GM12878 (cell line): ENCODE measurements at regions not wholly inside any gene's neighbourhood (a gene's known extent, or its start where the extent isn't known, plus 50 kb on each side); places are given as distances from the start of the nearest gene placed in this dataset.

Experiments
- ATAC-seq: fragments of 200-7000 bp; cut with Tn5 transposase; 3 replicates; pipeline ENCODE4 v1.9.1; 2020; ENCODE audit warnings: mild to moderate bottlenecking, moderate library complexity
- BruUV-seq: library from RNA; stranded (reverse); fragments of 400-500 nt; replicated peaks from 2 replicates; lab custom pipeline; 2021; lab: Mats Ljungman, UMichigan
- CTCF ChIA-PET: fragments of 300-600 bp; sonication (Branson Sonifier 250); formaldehyde crosslinking; extraction: SDS; loops from one replicate; lab custom pipeline; 2021; ENCODE audit warnings: inconsistent platforms; lab: Yijun Ruan, JAX
- POLR2A ChIA-PET: fragments of 350-600 bp; formaldehyde crosslinking; extraction: SDS; loops from one replicate; lab custom pipeline; 2021; ENCODE audit warnings: inconsistent platforms; lab: Charles Lee
- RAD21 ChIA-PET: fragments of 300-600 bp; sonication (Branson Sonifier 250); formaldehyde crosslinking; loops from one replicate; lab custom pipeline; 2023; ENCODE audit warnings: antibody characterized with exemption; ENCODE audit not compliant: unreplicated experiment; lab: Charles Lee
- SMC1A ChIA-PET: fragments of 300-600 bp; sonication (Branson Sonifier 250); formaldehyde crosslinking; loops from one replicate; lab custom pipeline; 2023; ENCODE audit not compliant: unreplicated experiment, uncharacterized antibody; lab: Charles Lee
- DNase-seq: peaks from one replicate; pipeline ENCODE4 v3.0.0-alpha.2; 2011; ENCODE audit warnings: low read depth, low spot score
- FAIRE-seq: peaks from 3 replicates; lab custom pipeline; 2011; peaks lifted over from hg19 to GRCh38; lab: Jason Lieb, UNC
- H2AFZ ChIP-seq: 2 replicates; pipeline ENCODE4 v1.6.0; 2011; ENCODE audit warnings: low read depth, low read length, control low read depth; ENCODE audit not compliant: control insufficient read depth
- H3K27ac ChIP-seq: 2 replicates; pipeline ENCODE4 v1.5.1; 2011; ENCODE audit warnings: control low read depth; ENCODE audit not compliant: control insufficient read depth, insufficient read depth
- H3K27me3 ChIP-seq, 2 experiments: replicated peaks in 1 of 2; 2 replicates each; pipeline versions ENCODE4 v1.6.0 to v1.6.1; 2011; ENCODE audit warnings: low read length in 1 of 2; ENCODE audit not compliant: control insufficient read depth in 2 of 2, insufficient read depth in 2 of 2
- H3K36me3 ChIP-seq, 2 experiments: 2 replicates each; pipeline ENCODE4 v1.5.1; 2011; ENCODE audit warnings: low read length in 1 of 2; ENCODE audit not compliant: control insufficient read depth in 2 of 2, insufficient read depth in 2 of 2
- H3K4me1 ChIP-seq: 2 replicates; pipeline ENCODE4 v1.6.1; 2011; ENCODE audit warnings: mild to moderate bottlenecking, low read length, moderate library complexity, mixed read lengths; ENCODE audit not compliant: control insufficient read depth, insufficient read depth
- H3K4me2 ChIP-seq: 2 replicates; pipeline ENCODE4 v1.6.0; 2011; ENCODE audit warnings: control low read depth; ENCODE audit not compliant: control insufficient read depth, insufficient read depth
- H3K4me3 ChIP-seq: fragments of 200-600 bp; sonication (generic); 2 replicates; pipeline ENCODE4 v1.5.1; 2016
- H3K79me2 ChIP-seq: 2 replicates; pipeline ENCODE4 v1.6.0; 2011; ENCODE audit warnings: low read length; ENCODE audit not compliant: control insufficient read depth, insufficient read depth
- H3K9ac ChIP-seq: 2 replicates; pipeline ENCODE4 v1.8.0; 2011; ENCODE audit warnings: low read length, control low read depth, mixed read lengths; ENCODE audit not compliant: control insufficient read depth, insufficient read depth
- H3K9me3 ChIP-seq: replicated peaks from 3 replicates; pipeline ENCODE4 v1.5.1; 2011; ENCODE audit warnings: mild to moderate bottlenecking, low read length; ENCODE audit not compliant: control insufficient read depth, insufficient read depth
- H4K20me1 ChIP-seq: 2 replicates; pipeline ENCODE4 v1.6.0; 2011; ENCODE audit not compliant: control insufficient read depth, insufficient read depth
- CHD2 ChIP-seq: IDR thresholded peaks from 2 replicates; pipeline ENCODE4 v1.6.1; 2011; ENCODE audit warnings: low read depth, low read length, improper control_type of control experiment, borderline replicate concordance
- CREM ChIP-seq: IDR thresholded peaks from 2 replicates; pipeline ENCODE4 v1.6.1; 2014; ENCODE audit warnings: antibody characterized with exemption, low read depth
- ETV6 ChIP-seq, 2 experiments: fragments of 450-650 bp in 1 of 2; IDR thresholded peaks in 1 of 2; conservative IDR thresholded peaks in 1 of 2; 2 replicates each; pipeline ENCODE4 v1.6.1; 2014; ENCODE audit warnings: antibody characterized with exemption in 1 of 2, borderline replicate concordance in 1 of 2, low read depth in 1 of 2, mild to moderate bottlenecking in 1 of 2, moderate library complexity in 1 of 2
- PML ChIP-seq: IDR thresholded peaks from 2 replicates; pipeline ENCODE4 v1.6.1; 2012; ENCODE audit warnings: low read length, inconsistent platforms
- SMAD1 ChIP-seq: fragments of 450-650 bp; IDR thresholded peaks from 2 replicates; pipeline ENCODE4 v1.6.1; 2018; ENCODE audit warnings: mild to moderate bottlenecking, low read depth; ENCODE audit not compliant: partially characterized antibody
- STAT3 ChIP-seq: IDR thresholded peaks from 2 replicates; pipeline ENCODE4 v1.6.1; 2011; ENCODE audit warnings: low read depth, low read length, improper control_type of control experiment
- ZNF207 ChIP-seq: fragments of 450-650 bp; IDR thresholded peaks from 2 replicates; pipeline ENCODE4 v1.6.1; 2014; ENCODE audit warnings: antibody characterized with exemption, mild to moderate bottlenecking, borderline replicate concordance
- WGBS: methylation state at CpG from one replicate; pipeline ENCODE4 v1.1.6; 2016; ENCODE audit warnings: low lambda C conversion rate; ENCODE audit not compliant: insufficient replicate concordance, insufficient coverage; ENCODE audit errors: missing lambda C conversion rate; 5-methylcytosine and 5-hydroxymethylcytosine counted together
- in situ Hi-C: fragments of 300-500 bp; cut with MboI; formaldehyde crosslinking; loops from 9 replicates; pipeline ENCODE4 v1.14.3; 2018; ENCODE audit warnings: mixed read lengths
- intact Hi-C: fragments of 100-400 bp; cut with micrococcal nuclease; formaldehyde crosslinking; loops from one replicate; pipeline ENCODE4 v1.14.2; 2022; ENCODE audit not compliant: unreplicated experiment
- TF ChIP-seq, protein P1 (sequence below): fragments of 450-650 bp; IDR thresholded peaks from 2 replicates; pipeline ENCODE4 v1.6.1; 2018; ENCODE audit warnings: mild to moderate bottlenecking, low read depth, moderate library complexity; ENCODE audit not compliant: partially characterized antibody
- TF ChIP-seq, protein P2 (sequence below): fragments of 150-350 bp; IDR thresholded peaks from 2 replicates; pipeline ENCODE4 v1.6.1; 2014; ENCODE audit warnings: mild to moderate bottlenecking, low read depth, low read length
- TF ChIP-seq, protein P3 (sequence below): fragments of 150-350 bp; IDR thresholded peaks from 2 replicates; pipeline ENCODE4 v1.6.1; 2016; ENCODE audit warnings: low read depth, low read length
- TF ChIP-seq, protein P4 (sequence below): fragments of 450-650 bp; IDR thresholded peaks from 2 replicates; pipeline ENCODE4 v1.6.1; 2017; ENCODE audit warnings: mild to moderate bottlenecking, moderate library complexity

- in situ Hi-C loops = no loop called here
- Histone ChIP-seq H2AFZ (no peak overlapping the region), H3K27ac (no peak overlapping the region), H3K27me3 (no peaks in the 10 kb centered on the region), H3K36me3 (no peaks in the 10 kb centered on the region), H3K4me2 (no peak overlapping the region), H3K9me3 (no peaks in the 10 kb centered on the region), H3K79me2 (no peaks in the 10 kb centered on the region), H3K4me1 (no peaks in the 10 kb centered on the region), H3K4me3 (no peak overlapping the region), H3K9ac (no peak overlapping the region), H4K20me1 (no peaks in the 10 kb centered on the region)
- intact Hi-C loops = no loop called here
- ATAC-seq (no peak), DNase-seq (no peak), FAIRE-seq (no peak)
- no TSS peak for BruUV-seq
- SMC1A ChIA-PET = no interaction called here
- RAD21 ChIA-PET = no interaction called here
- POLR2A ChIA-PET = no interaction called here
- CTCF ChIA-PET = no interaction called here
- WGBS = 19% methylated on average over 6 of the region's 6 CpGs
- TF ChIP-seq CREM (no peak), ETV6 (conservative IDR thresholded peaks at IDR 0.05 in 1 of 2, IDR thresholded peaks at IDR 0.05 in 1 of 2; ENCODE audit: borderline replicate concordance in 1 of 2, low read depth in 1 of 2) (no peak), STAT3 (no peak), ZNF207 (no peak), SMAD1 (no peak), PML (no peak), CHD2 (no peak)
- TF ChIP-seq, protein P1, sequence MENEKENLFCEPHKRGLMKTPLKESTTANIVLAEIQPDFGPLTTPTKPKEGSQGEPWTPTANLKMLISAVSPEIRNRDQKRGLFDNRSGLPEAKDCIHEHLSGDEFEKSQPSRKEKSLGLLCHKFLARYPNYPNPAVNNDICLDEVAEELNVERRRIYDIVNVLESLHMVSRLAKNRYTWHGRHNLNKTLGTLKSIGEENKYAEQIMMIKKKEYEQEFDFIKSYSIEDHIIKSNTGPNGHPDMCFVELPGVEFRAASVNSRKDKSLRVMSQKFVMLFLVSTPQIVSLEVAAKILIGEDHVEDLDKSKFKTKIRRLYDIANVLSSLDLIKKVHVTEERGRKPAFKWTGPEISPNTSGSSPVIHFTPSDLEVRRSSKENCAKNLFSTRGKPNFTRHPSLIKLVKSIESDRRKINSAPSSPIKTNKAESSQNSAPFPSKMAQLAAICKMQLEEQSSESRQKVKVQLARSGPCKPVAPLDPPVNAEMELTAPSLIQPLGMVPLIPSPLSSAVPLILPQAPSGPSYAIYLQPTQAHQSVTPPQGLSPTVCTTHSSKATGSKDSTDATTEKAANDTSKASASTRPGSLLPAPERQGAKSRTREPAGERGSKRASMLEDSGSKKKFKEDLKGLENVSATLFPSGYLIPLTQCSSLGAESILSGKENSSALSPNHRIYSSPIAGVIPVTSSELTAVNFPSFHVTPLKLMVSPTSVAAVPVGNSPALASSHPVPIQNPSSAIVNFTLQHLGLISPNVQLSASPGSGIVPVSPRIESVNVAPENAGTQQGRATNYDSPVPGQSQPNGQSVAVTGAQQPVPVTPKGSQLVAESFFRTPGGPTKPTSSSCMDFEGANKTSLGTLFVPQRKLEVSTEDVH = no peak
- TF ChIP-seq, protein P2, sequence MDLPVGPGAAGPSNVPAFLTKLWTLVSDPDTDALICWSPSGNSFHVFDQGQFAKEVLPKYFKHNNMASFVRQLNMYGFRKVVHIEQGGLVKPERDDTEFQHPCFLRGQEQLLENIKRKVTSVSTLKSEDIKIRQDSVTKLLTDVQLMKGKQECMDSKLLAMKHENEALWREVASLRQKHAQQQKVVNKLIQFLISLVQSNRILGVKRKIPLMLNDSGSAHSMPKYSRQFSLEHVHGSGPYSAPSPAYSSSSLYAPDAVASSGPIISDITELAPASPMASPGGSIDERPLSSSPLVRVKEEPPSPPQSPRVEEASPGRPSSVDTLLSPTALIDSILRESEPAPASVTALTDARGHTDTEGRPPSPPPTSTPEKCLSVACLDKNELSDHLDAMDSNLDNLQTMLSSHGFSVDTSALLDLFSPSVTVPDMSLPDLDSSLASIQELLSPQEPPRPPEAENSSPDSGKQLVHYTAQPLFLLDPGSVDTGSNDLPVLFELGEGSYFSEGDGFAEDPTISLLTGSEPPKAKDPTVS = no peak
- TF ChIP-seq, protein P3, sequence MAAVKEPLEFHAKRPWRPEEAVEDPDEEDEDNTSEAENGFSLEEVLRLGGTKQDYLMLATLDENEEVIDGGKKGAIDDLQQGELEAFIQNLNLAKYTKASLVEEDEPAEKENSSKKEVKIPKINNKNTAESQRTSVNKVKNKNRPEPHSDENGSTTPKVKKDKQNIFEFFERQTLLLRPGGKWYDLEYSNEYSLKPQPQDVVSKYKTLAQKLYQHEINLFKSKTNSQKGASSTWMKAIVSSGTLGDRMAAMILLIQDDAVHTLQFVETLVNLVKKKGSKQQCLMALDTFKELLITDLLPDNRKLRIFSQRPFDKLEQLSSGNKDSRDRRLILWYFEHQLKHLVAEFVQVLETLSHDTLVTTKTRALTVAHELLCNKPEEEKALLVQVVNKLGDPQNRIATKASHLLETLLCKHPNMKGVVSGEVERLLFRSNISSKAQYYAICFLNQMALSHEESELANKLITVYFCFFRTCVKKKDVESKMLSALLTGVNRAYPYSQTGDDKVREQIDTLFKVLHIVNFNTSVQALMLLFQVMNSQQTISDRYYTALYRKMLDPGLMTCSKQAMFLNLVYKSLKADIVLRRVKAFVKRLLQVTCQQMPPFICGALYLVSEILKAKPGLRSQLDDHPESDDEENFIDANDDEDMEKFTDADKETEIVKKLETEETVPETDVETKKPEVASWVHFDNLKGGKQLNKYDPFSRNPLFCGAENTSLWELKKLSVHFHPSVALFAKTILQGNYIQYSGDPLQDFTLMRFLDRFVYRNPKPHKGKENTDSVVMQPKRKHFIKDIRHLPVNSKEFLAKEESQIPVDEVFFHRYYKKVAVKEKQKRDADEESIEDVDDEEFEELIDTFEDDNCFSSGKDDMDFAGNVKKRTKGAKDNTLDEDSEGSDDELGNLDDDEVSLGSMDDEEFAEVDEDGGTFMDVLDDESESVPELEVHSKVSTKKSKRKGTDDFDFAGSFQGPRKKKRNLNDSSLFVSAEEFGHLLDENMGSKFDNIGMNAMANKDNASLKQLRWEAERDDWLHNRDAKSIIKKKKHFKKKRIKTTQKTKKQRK = no peak
- TF ChIP-seq, protein P4, sequence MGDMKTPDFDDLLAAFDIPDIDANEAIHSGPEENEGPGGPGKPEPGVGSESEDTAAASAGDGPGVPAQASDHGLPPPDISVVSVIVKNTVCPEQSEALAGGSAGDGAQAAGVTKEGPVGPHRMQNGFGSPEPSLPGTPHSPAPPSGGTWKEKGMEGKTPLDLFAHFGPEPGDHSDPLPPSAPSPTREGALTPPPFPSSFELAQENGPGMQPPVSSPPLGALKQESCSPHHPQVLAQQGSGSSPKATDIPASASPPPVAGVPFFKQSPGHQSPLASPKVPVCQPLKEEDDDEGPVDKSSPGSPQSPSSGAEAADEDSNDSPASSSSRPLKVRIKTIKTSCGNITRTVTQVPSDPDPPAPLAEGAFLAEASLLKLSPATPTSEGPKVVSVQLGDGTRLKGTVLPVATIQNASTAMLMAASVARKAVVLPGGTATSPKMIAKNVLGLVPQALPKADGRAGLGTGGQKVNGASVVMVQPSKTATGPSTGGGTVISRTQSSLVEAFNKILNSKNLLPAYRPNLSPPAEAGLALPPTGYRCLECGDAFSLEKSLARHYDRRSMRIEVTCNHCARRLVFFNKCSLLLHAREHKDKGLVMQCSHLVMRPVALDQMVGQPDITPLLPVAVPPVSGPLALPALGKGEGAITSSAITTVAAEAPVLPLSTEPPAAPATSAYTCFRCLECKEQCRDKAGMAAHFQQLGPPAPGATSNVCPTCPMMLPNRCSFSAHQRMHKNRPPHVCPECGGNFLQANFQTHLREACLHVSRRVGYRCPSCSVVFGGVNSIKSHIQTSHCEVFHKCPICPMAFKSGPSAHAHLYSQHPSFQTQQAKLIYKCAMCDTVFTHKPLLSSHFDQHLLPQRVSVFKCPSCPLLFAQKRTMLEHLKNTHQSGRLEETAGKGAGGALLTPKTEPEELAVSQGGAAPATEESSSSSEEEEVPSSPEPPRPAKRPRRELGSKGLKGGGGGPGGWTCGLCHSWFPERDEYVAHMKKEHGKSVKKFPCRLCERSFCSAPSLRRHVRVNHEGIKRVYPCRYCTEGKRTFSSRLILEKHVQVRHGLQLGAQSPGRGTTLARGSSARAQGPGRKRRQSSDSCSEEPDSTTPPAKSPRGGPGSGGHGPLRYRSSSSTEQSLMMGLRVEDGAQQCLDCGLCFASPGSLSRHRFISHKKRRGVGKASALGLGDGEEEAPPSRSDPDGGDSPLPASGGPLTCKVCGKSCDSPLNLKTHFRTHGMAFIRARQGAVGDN = no peak
Measured at GRCh38 chr5:4058899-4059298, 463.3 kb downstream of the IRX1 start.
